Stimulated activated effector memory CD8-positive, alpha-beta T cell treated with anti-CD3 and anti-CD28 coated beads, Interleukin-12 subunit alpha, Interleukin-12 subunit beta, amount 100 ng/mL, for 72 hours (primary cell): ENCODE measurements at regions not wholly inside any gene's neighbourhood (a gene's known extent, or its start where the extent isn't known, plus 50 kb on each side); places are given as distances from the start of the nearest gene placed in this dataset.

Experiments
- ATAC-seq: fragments of 150-1000 bp; cut with Tn5 transposase; 2 replicates; pipeline ENCODE4 v1.10.0; 2021
- DNase-seq, 2 donors: peaks; one replicate each; pipeline ENCODE4 v3.0.0; 2021 to 2022; ENCODE audit warnings: low spot score in 2 of 2
- H3K27ac Mint-ChIP-seq: one replicate; pipeline ENCODE4 v1.8.0; 2022; ENCODE audit warnings: mild to moderate bottlenecking, mixed read lengths
- H3K36me3 Mint-ChIP-seq: one replicate; pipeline ENCODE4 v1.8.0; 2022; ENCODE audit warnings: mild to moderate bottlenecking, mixed read lengths
- H3K4me1 Mint-ChIP-seq: one replicate; pipeline ENCODE4 v1.8.0; 2022; ENCODE audit warnings: mixed read lengths
- H3K4me3 Mint-ChIP-seq: one replicate; pipeline ENCODE4 v1.8.0; 2022; ENCODE audit warnings: mild to moderate bottlenecking, mixed read lengths
- H3K9me3 Mint-ChIP-seq: one replicate; pipeline ENCODE4 v1.8.0; 2022; ENCODE audit warnings: mixed read lengths

DNA sequence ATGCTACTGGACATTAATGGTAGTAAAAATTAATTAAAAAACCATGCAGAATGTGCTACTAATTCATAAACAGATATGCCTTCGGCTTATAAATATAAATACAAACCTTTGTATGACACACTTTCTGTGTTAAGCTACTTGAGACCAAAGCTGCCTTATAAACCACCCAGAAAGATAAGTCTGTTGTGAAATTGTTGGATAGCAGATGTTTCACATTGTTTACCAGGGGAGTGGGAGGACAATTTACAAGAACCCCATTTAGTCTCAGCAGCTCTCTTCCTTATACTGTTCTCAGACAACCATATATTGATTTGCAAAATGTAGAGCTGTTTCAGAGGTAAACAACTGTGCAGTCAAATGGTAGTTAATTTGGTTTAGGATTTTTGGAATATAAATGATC, 524.4 kb downstream of the PRR16 start:
- ATAC-seq, result no peak
- Mint-ChIP-seq H3K9me3 (peaks cover 8% of the 10 kb centered on the region), H3K4me1 (no peaks in the 10 kb centered on the region), H3K27ac (no peak overlapping the region), H3K36me3 (no peaks in the 10 kb centered on the region), H3K4me3 (no peak overlapping the region)
- no peak for DNase-seq

DNA sequence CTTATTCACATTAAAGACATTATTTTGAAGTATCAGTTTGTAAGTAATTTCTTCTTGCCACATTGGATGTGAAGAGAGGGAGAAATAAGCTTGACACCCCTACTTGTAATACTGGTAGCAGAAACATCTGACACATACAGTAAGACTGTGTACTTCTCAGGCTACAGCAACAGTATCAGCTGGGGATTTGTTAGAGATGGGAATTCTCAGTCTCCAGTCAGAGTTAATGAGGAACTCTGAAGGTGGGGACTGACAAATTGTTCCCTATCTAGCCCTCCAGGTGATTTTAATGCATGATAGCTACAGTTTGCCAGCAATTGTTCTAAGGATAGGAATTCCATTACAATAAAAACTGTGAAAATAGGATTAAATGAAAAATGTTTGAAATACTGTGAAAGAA, 524.8 kb downstream of the PRR16 start:
- H3K4me1 Mint-ChIP-seq, result no peaks in the 10 kb centered on the region
- peaks cover 8% of the 10 kb centered on the region for H3K9me3 Mint-ChIP-seq
- DNase-seq (no peak), ATAC-seq (no peak)
- H3K27ac Mint-ChIP-seq, result no peak overlapping the region
- no peak overlapping the region for H3K4me3 Mint-ChIP-seq
- no peaks in the 10 kb centered on the region for H3K36me3 Mint-ChIP-seq

DNA sequence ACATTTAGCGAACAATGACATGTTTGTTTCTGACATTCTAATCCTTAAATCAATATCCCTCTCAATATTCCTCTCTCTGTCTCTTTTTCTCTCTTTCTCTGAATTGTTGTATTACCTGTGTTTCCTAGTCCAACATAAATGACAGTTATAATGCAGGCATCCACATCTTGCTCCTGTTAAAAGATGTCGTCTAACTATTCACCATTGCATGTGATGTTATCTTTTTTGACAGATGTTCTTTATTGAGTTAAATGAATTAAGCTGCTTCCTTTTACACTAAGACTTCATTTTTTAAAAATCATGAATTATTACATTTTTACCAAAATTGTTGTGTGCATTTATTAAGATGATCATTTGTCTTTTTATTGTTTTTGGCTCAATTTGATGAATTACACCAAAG, 527.5 kb downstream of the PRR16 start:
- H3K27ac Mint-ChIP-seq, result no peak overlapping the region
- ATAC-seq, result no peak
- H3K36me3 Mint-ChIP-seq, result no peaks in the 10 kb centered on the region
- peaks cover 12% of the 10 kb centered on the region for H3K9me3 Mint-ChIP-seq
- no peaks in the 10 kb centered on the region for H3K4me1 Mint-ChIP-seq
- no peak overlapping the region for H3K4me3 Mint-ChIP-seq
- DNase-seq, result no peak

DNA sequence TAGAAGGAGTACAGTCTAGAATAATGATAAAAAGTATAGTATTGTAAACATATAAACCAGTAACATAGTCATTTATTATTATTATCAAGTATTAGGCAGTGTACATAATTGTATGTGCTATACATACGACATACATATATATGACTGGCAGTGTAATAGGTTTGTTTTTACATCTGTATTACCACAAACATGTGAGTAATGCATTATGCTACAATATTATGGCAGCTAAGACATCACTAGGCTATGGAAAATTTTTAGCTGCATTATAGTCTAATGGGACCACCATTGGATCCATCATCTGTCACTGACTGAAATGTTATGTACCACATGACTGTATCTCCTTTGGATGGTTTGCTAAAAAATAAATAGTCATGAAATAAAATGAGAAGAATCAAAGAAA, 530.0 kb downstream of the PRR16 start:
- ATAC-seq (no peak), DNase-seq (no peak)
- Mint-ChIP-seq H3K27ac (no peak overlapping the region), H3K36me3 (no peaks in the 10 kb centered on the region), H3K4me3 (no peak overlapping the region), H3K4me1 (no peaks in the 10 kb centered on the region), H3K9me3 (peaks cover 17% of the 10 kb centered on the region)

DNA sequence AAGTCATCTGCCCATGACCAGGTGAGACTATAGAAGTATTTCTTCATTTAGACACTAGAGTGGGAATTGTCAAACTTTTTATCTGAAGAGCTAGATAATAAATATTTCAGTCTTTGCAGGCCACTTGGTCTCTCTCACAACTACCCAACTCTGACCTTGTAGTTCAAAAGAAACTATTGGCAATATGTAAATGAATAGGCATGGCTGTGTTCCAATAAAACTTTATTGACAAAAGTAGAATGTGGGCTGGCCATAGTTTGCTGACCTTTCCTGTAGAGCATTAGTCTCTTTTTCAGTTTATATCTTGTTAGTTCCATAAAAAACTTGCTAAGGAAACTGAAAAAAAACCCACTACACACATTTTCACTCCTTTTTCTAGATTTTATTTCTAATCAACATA, 535.5 kb downstream of the PRR16 start:
- no peaks in the 10 kb centered on the region for H3K4me1 Mint-ChIP-seq
- ATAC-seq (no peak), DNase-seq (no peak)
- peaks cover 14% of the 10 kb centered on the region for H3K9me3 Mint-ChIP-seq
- no peak overlapping the region for H3K4me3 Mint-ChIP-seq
- no peak overlapping the region for H3K27ac Mint-ChIP-seq
- no peaks in the 10 kb centered on the region for H3K36me3 Mint-ChIP-seq

DNA sequence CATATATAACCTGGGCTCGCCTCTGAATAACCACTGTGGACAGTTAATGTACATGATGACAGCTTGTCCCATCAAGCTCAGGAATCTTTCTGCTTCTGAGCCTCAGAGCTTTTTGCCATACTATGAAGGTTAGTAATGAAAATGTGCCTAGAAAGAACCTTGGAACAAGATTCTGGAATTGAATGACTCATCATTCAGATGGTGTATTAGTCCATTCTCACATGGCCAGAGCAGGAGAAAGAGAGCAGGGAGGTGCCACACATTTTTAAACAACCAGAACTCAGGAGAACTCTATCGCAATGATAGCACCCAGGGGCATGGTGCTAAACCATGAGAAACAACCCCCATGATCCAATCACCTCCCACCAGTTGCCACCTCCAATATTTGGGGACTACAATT, 542.1 kb downstream of the PRR16 start:
- Mint-ChIP-seq H3K4me3 (no peak overlapping the region), H3K9me3 (peaks cover 7% of the 10 kb centered on the region), H3K36me3 (no peaks in the 10 kb centered on the region), H3K27ac (no peak overlapping the region), H3K4me1 (no peaks in the 10 kb centered on the region)
- DNase-seq, result no peak
- no peak for ATAC-seq

DNA sequence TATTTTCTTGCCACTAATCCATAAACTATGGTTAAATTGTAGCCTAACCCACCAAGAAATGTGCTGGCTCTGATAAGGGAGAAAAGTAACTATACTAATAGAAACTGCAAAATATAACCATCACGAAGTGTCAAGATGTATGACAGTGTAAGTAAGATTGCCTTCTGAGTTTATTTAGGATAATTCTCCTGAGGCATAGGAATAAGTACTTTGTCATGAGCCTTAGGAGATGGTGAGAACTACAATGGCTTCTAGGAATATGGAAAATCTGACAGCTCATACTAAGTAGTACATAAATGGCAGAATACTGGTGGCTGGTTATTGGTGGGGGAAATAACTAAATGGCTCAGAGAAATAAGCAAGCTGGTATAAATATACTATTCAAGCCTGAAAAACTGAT, 543.9 kb downstream of the PRR16 start:
- Mint-ChIP-seq H3K4me1 (no peaks in the 10 kb centered on the region), H3K9me3 (peaks cover 7% of the 10 kb centered on the region), H3K27ac (no peak overlapping the region), H3K4me3 (no peak overlapping the region), H3K36me3 (no peaks in the 10 kb centered on the region)
- DNase-seq (no peak), ATAC-seq (no peak)

DNA sequence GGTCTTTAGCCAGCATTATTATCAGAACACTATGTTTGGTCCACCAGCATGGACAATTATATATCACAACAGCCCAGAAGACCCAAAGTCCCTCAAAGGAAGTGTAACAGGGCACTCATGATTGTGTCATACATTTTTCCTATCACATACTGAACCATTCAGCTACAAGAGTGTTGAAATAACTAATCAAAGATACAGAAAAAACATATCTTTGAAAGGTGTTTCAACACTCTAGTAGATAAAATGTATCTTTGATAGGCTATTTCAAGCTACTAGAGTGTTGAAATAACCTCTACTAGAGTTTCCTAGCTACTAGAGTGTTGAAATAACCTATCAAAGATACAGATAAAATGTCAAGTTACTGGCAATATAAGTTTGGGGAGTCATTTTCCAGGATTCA, 545.0 kb downstream of the PRR16 start:
- no peak for DNase-seq
- Mint-ChIP-seq H3K27ac (no peak overlapping the region), H3K9me3 (peaks cover 7% of the 10 kb centered on the region), H3K36me3 (no peaks in the 10 kb centered on the region), H3K4me1 (no peaks in the 10 kb centered on the region), H3K4me3 (no peak overlapping the region)
- ATAC-seq, result no peak

DNA sequence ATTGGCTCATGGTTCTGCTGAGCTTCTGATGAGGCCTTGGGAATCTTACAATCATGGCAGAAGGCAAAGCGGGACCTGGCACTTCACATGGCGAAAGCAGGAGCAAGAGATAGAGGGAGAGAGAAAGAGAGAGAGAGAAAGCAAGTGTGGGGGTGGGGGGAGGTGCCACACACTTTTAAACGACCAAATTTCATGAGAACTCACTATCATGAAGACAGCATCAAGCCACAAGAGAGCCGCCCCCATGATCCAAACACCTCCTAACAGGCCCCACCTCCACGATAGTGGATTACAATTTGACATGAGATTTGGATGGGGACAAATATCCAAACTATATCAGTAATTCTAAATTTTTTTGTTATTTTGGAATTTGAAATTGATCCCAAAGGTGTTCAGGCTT, 553.9 kb downstream of the PRR16 start:
- no peak overlapping the region for H3K4me3 Mint-ChIP-seq
- no peaks in the 10 kb centered on the region for H3K36me3 Mint-ChIP-seq
- no peaks in the 10 kb centered on the region for H3K4me1 Mint-ChIP-seq
- H3K27ac Mint-ChIP-seq, result no peak overlapping the region
- ATAC-seq (no peak), DNase-seq (no peak)
- peaks cover 17% of the 10 kb centered on the region for H3K9me3 Mint-ChIP-seq

DNA sequence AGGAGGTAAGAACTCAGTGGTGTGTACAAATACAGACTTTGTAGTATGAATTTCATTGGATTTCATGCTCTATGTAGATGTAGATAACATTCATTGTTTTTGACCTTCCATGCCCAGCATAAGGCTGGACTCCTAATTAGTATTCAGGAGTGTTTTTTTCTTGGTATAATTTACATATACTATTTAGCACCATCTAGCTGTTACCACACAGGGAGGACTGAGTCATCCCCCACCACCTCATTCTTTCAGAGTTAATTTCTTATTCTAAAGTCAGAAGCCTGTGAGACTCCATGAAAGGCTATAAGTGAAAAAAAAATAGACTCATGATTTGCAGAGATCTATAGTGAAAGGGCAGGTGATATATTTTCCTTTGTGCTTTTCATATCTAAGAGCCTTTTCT, 555.0 kb downstream of the PRR16 start:
- no peak for ATAC-seq
- H3K27ac Mint-ChIP-seq, result no peak overlapping the region
- peaks cover 19% of the 10 kb centered on the region for H3K9me3 Mint-ChIP-seq
- DNase-seq, result no peak
- H3K4me3 Mint-ChIP-seq, result no peak overlapping the region
- no peaks in the 10 kb centered on the region for H3K4me1 Mint-ChIP-seq
- no peaks in the 10 kb centered on the region for H3K36me3 Mint-ChIP-seq

DNA sequence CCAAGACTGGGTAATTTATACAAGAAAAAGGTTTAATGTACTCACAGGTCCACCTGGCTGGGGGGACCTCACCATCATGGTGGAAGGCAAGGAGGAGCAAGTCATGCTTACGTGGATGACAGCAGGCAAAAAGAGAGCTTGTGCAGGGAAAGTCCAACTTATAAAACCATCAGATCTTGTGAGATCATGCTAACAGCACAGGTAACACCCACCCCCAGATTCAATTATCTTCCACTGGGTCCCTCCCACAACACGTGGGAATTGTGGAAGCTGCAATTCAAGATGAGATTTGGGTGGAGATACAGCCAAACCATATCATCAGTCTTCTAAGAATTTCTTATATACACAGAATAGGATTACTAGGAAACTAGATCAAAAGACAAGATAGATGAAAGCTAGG, 555.6 kb downstream of the PRR16 start:
- peaks cover 19% of the 10 kb centered on the region for H3K9me3 Mint-ChIP-seq
- no peaks in the 10 kb centered on the region for H3K4me1 Mint-ChIP-seq
- no peak overlapping the region for H3K27ac Mint-ChIP-seq
- H3K36me3 Mint-ChIP-seq, result no peaks in the 10 kb centered on the region
- DNase-seq (no peak), ATAC-seq (no peak)
- H3K4me3 Mint-ChIP-seq, result no peak overlapping the region

DNA sequence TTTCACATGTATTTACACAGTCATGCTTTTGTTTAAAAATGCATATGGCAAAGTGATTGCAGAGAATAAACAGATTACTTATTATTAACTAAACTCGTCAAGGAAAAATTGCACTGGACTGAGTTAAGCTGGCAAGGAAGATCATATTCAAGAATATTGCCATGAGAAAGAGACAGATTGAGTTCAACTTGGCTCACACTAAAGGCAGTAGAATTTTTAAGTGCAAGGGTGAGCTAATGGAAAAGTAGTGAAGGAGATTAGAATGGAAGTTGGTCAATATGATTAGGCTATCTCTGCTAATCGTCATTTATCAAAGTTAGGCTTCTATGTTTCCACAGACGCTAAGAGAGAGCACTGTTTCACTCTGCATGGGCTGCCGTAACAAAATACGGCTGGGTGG, 557.6 kb downstream of the PRR16 start:
- Mint-ChIP-seq H3K27ac (no peak overlapping the region), H3K4me1 (no peaks in the 10 kb centered on the region), H3K4me3 (no peak overlapping the region), H3K9me3 (peaks cover 16% of the 10 kb centered on the region), H3K36me3 (no peaks in the 10 kb centered on the region)
- DNase-seq (no peak), ATAC-seq (no peak)

DNA sequence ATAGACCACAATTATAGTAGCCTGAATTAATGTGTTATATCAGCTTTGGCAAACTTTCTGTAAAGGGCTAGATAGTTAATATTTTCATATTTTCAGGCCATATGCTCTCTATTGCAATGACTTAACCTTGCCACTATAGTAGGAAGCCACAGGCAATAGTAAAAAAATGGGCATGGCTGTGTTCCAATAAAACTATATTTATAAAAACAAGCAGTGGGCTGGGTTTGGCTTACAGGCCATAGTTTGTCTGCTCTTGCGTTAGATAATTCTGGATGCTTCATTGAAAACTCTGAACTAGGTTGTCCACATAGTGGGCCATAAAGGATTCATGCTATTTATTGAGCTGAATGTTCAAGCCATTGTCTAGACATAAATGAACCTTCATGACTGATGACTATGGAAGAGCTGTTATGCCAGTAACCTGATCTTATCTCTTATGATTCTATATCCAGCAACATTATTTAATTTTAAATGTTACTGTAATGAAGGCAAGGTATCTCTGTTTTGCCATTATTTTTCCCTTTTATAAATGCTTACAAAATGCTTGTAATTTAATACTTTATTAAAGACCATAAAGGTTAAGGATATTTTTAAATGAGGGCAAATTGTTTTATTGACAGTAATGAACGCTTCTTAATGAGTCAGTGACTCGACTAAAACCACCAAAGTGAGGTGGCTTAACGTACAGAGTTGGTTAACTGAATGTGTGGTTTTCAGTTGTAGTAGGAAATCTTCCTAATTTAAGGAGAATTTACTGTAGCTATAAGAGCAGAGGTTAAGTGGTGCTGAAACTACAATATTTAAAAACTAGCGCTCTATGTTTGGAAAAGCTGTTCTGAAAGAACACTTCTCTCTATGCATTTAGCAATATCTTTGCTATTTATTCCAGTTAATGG, 560.6 kb downstream of the PRR16 start:
- DNase-seq (no peak), ATAC-seq (no peak)
- no peak overlapping the region for H3K4me3 Mint-ChIP-seq
- no peaks in the 10 kb centered on the region for H3K4me1 Mint-ChIP-seq
- H3K9me3 Mint-ChIP-seq, result peaks cover 12% of the 10 kb centered on the region
- H3K27ac Mint-ChIP-seq, result no peak overlapping the region
- no peaks in the 10 kb centered on the region for H3K36me3 Mint-ChIP-seq

DNA sequence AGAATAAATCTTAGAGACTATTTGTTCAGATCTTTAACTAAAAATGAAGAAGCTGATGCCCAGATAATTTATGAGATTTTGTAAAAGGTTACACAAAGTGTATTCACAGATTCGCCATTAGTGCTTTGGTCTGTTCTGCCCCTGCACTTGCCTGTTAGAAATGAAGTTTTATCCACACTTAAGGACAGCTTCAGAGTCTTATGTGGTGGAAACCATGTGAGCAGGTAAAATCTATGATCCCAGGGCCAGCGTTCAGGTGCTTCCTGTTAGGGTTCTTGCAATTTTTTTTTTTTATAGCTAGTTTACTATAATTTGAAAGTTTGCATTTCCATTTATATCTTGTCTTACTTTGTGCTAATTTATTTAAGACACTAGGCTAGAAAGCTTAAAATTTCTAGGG, 561.6 kb downstream of the PRR16 start:
- no peak overlapping the region for H3K27ac Mint-ChIP-seq
- ATAC-seq, result no peak
- peaks cover 11% of the 10 kb centered on the region for H3K9me3 Mint-ChIP-seq
- H3K4me1 Mint-ChIP-seq, result no peaks in the 10 kb centered on the region
- H3K4me3 Mint-ChIP-seq, result no peak overlapping the region
- no peaks in the 10 kb centered on the region for H3K36me3 Mint-ChIP-seq
- no peak for DNase-seq

DNA sequence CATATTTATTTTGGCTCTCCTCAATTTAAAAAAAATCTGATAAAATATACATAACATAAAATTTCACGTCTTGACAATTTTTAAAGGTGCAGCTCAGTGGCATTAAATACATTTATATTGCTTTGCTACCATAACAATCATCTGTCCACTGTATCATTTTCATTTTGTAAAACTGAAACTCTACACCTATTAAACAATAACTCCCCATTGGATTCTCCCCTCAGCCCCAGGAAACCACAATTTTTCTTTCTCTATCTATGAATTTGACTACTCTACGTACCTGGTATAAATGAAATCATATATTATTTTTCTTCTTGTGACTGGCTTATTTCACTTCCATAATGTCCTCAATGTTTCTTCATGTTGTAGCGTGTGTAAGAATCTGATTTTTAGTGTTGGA, 563.5 kb downstream of the PRR16 start:
- H3K4me3 Mint-ChIP-seq, result no peak overlapping the region
- ATAC-seq (no peak), DNase-seq (no peak)
- H3K27ac Mint-ChIP-seq, result no peak overlapping the region
- H3K9me3 Mint-ChIP-seq, result peaks cover 11% of the 10 kb centered on the region
- no peaks in the 10 kb centered on the region for H3K4me1 Mint-ChIP-seq
- H3K36me3 Mint-ChIP-seq, result no peaks in the 10 kb centered on the region

DNA sequence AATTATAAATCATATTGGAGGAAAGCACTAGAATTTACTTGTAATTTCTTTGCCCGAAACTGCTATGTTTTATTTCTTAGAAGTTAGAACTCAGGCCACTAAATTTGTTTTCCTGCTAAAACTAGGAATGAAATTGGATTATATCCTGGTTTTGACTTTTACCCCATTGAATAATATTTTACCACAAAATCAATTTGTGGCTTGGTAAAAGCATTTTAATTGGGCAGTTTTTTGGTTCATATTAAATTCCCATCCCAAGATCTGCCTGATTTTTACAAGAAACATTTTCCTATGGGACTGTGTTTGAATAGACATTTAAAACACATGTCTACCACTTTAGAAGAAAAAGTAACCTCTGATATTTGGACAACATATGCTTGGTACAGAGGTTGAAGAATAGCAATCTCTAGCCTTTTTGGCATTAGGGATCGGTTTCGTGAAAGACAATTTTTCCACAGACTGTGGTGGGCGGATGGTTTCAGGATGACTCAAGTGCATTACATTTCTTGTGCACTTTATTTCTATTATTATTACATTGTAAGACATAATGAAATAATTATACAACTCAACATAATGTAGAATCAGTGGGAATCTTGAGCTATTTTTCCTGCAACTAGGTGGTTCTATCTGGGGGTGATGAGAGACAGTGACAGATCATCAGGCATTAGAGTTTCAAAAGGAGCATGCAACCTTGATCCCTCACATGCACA, 565.6 kb downstream of the PRR16 start:
- Mint-ChIP-seq H3K9me3 (peaks cover 8% of the 10 kb centered on the region), H3K4me3 (no peak overlapping the region), H3K4me1 (no peaks in the 10 kb centered on the region), H3K27ac (no peak overlapping the region), H3K36me3 (no peaks in the 10 kb centered on the region)
- ATAC-seq (no peak), DNase-seq (no peak)
